Astrocyte of the cerebellum (primary cell): ENCODE measurements at regions not wholly inside any gene's neighbourhood (a gene's known extent, or its start where the extent isn't known, plus 50 kb on each side); places are given as distances from the start of the nearest gene placed in this dataset.

Experiments
- DNase-seq: peaks from one replicate; pipeline ENCODE4 v3.0.0-alpha.2; 2011; ENCODE audit warnings: low read depth
- H3K4me3 ChIP-seq: 2 replicates; pipeline ENCODE4 v1.5.1; 2011; ENCODE audit warnings: mild to moderate bottlenecking, low read depth, low read length, moderate library complexity
- CTCF ChIP-seq: IDR thresholded peaks from 2 replicates; pipeline ENCODE4 v1.5.1; 2012; ENCODE audit warnings: low read length, low read depth, moderate library complexity, mild to moderate bottlenecking; ENCODE audit errors: missing control alignments
- in situ Hi-C: cut with HindIII; loops from 2 replicates; pipeline ENCODE4 v1.10.0; 2017; ENCODE audit warnings: low sequenced_read_pairs

GRCh38 chr15:79543097-79543496 lies 111.0 kb downstream of the MINAR1 start:
- in situ Hi-C loops, result no loop called here

GRCh38 chr15:79549196-79549595 lies 117.1 kb downstream of the MINAR1 start:
- DNase-seq, result no peak
- TF ChIP-seq CTCF, result no peak
- in situ Hi-C loops, result no loop called here
- H3K4me3 ChIP-seq, result no peak overlapping the region

More at GRCh38 chr15:79543097-79543496, 111.0 kb downstream of the MINAR1 start:
- no peak for DNase-seq
- TF ChIP-seq CTCF, result no peak
- no peak overlapping the region for H3K4me3 ChIP-seq

- no peak for DNase-seq
- H3K4me3 ChIP-seq, result no peak overlapping the region
- in situ Hi-C loops, result no loop called here
- TF ChIP-seq CTCF, result no peak
Observed at GRCh38 chr15:79560384-79560783, 128.2 kb downstream of the MINAR1 start.

GRCh38 chr15:79561982-79562381 lies 129.8 kb downstream of the MINAR1 start:
- H3K4me3 ChIP-seq, result peak overlapping the region; percentile 26
- in situ Hi-C loops, result no loop called here
- no peak for DNase-seq
- TF ChIP-seq CTCF, result no peak

GRCh38 chr15:79562403-79562815 lies 130.3 kb downstream of the MINAR1 start:
- H3K4me3 ChIP-seq, result peak overlapping the region; percentile 26
- peak; percentile 1 for DNase-seq
- no peak for TF ChIP-seq CTCF

GRCh38 chr15:79562899-79563298 lies 130.8 kb downstream of the MINAR1 start:
- DNase-seq, result no peak
- in situ Hi-C loops, result no loop called here
- TF ChIP-seq CTCF, result no peak
- peak overlapping the region; percentile 26 for H3K4me3 ChIP-seq

More at GRCh38 chr15:79562403-79562815, 130.3 kb downstream of the MINAR1 start:
- in situ Hi-C loops, result no loop called here

GRCh38 chr15:79570004-79570403 lies 137.9 kb downstream of the MINAR1 start:
- H3K4me3 ChIP-seq, result no peak overlapping the region
- no peak for DNase-seq
- TF ChIP-seq CTCF, result no peak
- in situ Hi-C loops, result no loop called here
